Adipocyte (in vitro differentiated cells): ENCODE measurements at regions not wholly inside any gene's neighbourhood (a gene's known extent, or its start where the extent isn't known, plus 50 kb on each side); places are given as distances from the start of the nearest gene placed in this dataset.
A peak's percentile ranks its signal among the peaks of the same experiment; 100 is the strongest.

Experiments used
- DNase-seq: peaks from one replicate; pipeline ENCODE4 v3.0.0-alpha.2; 2015; ENCODE audit warnings: low read depth
- H3K27me3 ChIP-seq: replicated peaks from 2 replicates; pipeline ENCODE4 v1.7.0; 2013; ENCODE audit warnings: mild to moderate bottlenecking, low read length, moderate library complexity; ENCODE audit not compliant: control insufficient read depth, insufficient read depth
- H3K36me3 ChIP-seq: 2 replicates; pipeline ENCODE4 v1.7.0; 2013; ENCODE audit warnings: low read length, mild to moderate bottlenecking, moderate library complexity; ENCODE audit not compliant: control insufficient read depth, insufficient read depth, severe bottlenecking
- H3K4me1 ChIP-seq: 2 replicates; pipeline ENCODE4 v1.7.0; 2013; ENCODE audit warnings: mild to moderate bottlenecking, low read length, moderate library complexity; ENCODE audit not compliant: control insufficient read depth, insufficient read depth
- H3K4me3 ChIP-seq: 2 replicates; pipeline ENCODE4 v1.7.0; 2013; ENCODE audit warnings: mild to moderate bottlenecking, low read length, moderate library complexity
- H3K9ac ChIP-seq: 2 replicates; pipeline ENCODE4 v1.7.0; 2013; ENCODE audit warnings: mild to moderate bottlenecking, low read length, moderate library complexity
- H3K9me3 ChIP-seq: 2 replicates; pipeline ENCODE4 v1.7.0; 2013; ENCODE audit warnings: mild to moderate bottlenecking, low read length, moderate library complexity; ENCODE audit not compliant: control insufficient read depth

- Histone ChIP-seq H3K9me3 (peaks cover 15% of the 10 kb centered on the region), H3K36me3 (no peaks in the 10 kb centered on the region), H3K4me1 (peaks cover 24% of the 10 kb centered on the region), H3K4me3 (no peak overlapping the region), H3K9ac (no peak overlapping the region), H3K27me3 (no peaks in the 10 kb centered on the region)
- DNase-seq: no peak
These were observed 311.1 kb downstream of the PRDM2 start for GRCh38 chr1:14011132-14011531.

GRCh38 chr1:14011888-14012287, 311.9 kb downstream of the PRDM2 start:
- H3K9ac ChIP-seq: no peak overlapping the region
- H3K27me3 ChIP-seq: no peaks in the 10 kb centered on the region
- no peak for DNase-seq
- peaks cover 9% of the 10 kb centered on the region for H3K9me3 ChIP-seq
- no peak overlapping the region for H3K4me3 ChIP-seq
- H3K36me3 ChIP-seq: no peaks in the 10 kb centered on the region
- H3K4me1 ChIP-seq: peaks cover 25% of the 10 kb centered on the region

GRCh38 chr1:14014929-14015328, 314.9 kb downstream of the PRDM2 start:
- Histone ChIP-seq H3K4me3 (no peak overlapping the region), H3K4me1 (peaks cover 35% of the 10 kb centered on the region), H3K9ac (no peak overlapping the region), H3K9me3 (no peaks in the 10 kb centered on the region), H3K27me3 (no peaks in the 10 kb centered on the region), H3K36me3 (no peaks in the 10 kb centered on the region)
- no peak for DNase-seq

- Histone ChIP-seq H3K27me3 (no peaks in the 10 kb centered on the region), H3K36me3 (no peaks in the 10 kb centered on the region), H3K4me3 (no peak overlapping the region), H3K9ac (no peak overlapping the region), H3K4me1 (peaks cover 45% of the 10 kb centered on the region), H3K9me3 (no peaks in the 10 kb centered on the region)
- no peak for DNase-seq
These were observed 315.9 kb downstream of the PRDM2 start for GRCh38 chr1:14015917-14016316.

- no peak overlapping the region for H3K4me3 ChIP-seq
- no peak for DNase-seq
These were observed 317.6 kb downstream of the PRDM2 start for GRCh38 chr1:14017531-14017961.

GRCh38 chr1:14019461-14019860, 319.5 kb downstream of the PRDM2 start:
- Histone ChIP-seq H3K4me1 (peaks cover 42% of the 10 kb centered on the region), H3K36me3 (no peaks in the 10 kb centered on the region), H3K4me3 (no peak overlapping the region), H3K27me3 (no peaks in the 10 kb centered on the region), H3K9me3 (no peaks in the 10 kb centered on the region), H3K9ac (no peak overlapping the region)
- DNase-seq: no peak

More at GRCh38 chr1:14017531-14017961, 317.6 kb downstream of the PRDM2 start:
- H3K9me3 ChIP-seq: no peaks in the 10 kb centered on the region
- H3K36me3 ChIP-seq: no peaks in the 10 kb centered on the region
- peaks cover 53% of the 10 kb centered on the region for H3K4me1 ChIP-seq
- no peak overlapping the region for H3K9ac ChIP-seq
- H3K27me3 ChIP-seq: no peaks in the 10 kb centered on the region

GRCh38 chr1:14020006-14020405, 320.0 kb downstream of the PRDM2 start:
- DNase-seq: no peak
- Histone ChIP-seq H3K9ac (peak overlapping the region; percentile 43), H3K36me3 (no peaks in the 10 kb centered on the region), H3K9me3 (no peaks in the 10 kb centered on the region), H3K4me1 (peaks cover 37% of the 10 kb centered on the region), H3K4me3 (peak overlapping the region; percentile 12), H3K27me3 (no peaks in the 10 kb centered on the region)

- Histone ChIP-seq H3K9me3 (no peaks in the 10 kb centered on the region), H3K9ac (no peak overlapping the region), H3K4me3 (no peak overlapping the region), H3K27me3 (no peaks in the 10 kb centered on the region), H3K4me1 (no peaks in the 10 kb centered on the region), H3K36me3 (no peaks in the 10 kb centered on the region)
- DNase-seq: no peak
These were observed 327.1 kb downstream of the PRDM2 start for GRCh38 chr1:14027099-14027498.

GRCh38 chr1:14031461-14031860, 331.5 kb downstream of the PRDM2 start:
- Histone ChIP-seq H3K9ac (no peak overlapping the region), H3K36me3 (no peaks in the 10 kb centered on the region), H3K9me3 (peaks cover 22% of the 10 kb centered on the region), H3K4me3 (no peak overlapping the region), H3K4me1 (peaks cover 5% of the 10 kb centered on the region), H3K27me3 (no peaks in the 10 kb centered on the region)
- DNase-seq: no peak

GRCh38 chr1:14034506-14034905, 334.5 kb downstream of the PRDM2 start:
- no peaks in the 10 kb centered on the region for H3K36me3 ChIP-seq
- no peaks in the 10 kb centered on the region for H3K27me3 ChIP-seq
- H3K4me3 ChIP-seq: no peak overlapping the region
- peaks cover 22% of the 10 kb centered on the region for H3K9me3 ChIP-seq
- no peak overlapping the region for H3K9ac ChIP-seq
- peaks cover 5% of the 10 kb centered on the region for H3K4me1 ChIP-seq
- no peak for DNase-seq

- Histone ChIP-seq H3K9me3 (peaks cover 35% of the 10 kb centered on the region), H3K27me3 (no peaks in the 10 kb centered on the region), H3K4me3 (no peak overlapping the region), H3K4me1 (peaks cover 5% of the 10 kb centered on the region), H3K36me3 (no peaks in the 10 kb centered on the region), H3K9ac (no peak overlapping the region)
- no peak for DNase-seq
These were observed 337.3 kb downstream of the PRDM2 start for GRCh38 chr1:14037101-14037847.
